Fibroblast of the conjunctiva (primary cell): ENCODE measurements at regions not wholly inside any gene's neighbourhood (a gene's known extent, or its start where the extent isn't known, plus 50 kb on each side); places are given as distances from the start of the nearest gene placed in this dataset.
"Not testable (repeated sequence)": the region's sequence is repeated elsewhere in the genome, so short reads cannot be mapped to it uniquely, and the experiment has no call there.

Experiments
- DNase-seq: peaks from one replicate; pipeline ENCODE4 v3.0.0-alpha.2; 2010; ENCODE audit warnings: low read depth

DNA sequence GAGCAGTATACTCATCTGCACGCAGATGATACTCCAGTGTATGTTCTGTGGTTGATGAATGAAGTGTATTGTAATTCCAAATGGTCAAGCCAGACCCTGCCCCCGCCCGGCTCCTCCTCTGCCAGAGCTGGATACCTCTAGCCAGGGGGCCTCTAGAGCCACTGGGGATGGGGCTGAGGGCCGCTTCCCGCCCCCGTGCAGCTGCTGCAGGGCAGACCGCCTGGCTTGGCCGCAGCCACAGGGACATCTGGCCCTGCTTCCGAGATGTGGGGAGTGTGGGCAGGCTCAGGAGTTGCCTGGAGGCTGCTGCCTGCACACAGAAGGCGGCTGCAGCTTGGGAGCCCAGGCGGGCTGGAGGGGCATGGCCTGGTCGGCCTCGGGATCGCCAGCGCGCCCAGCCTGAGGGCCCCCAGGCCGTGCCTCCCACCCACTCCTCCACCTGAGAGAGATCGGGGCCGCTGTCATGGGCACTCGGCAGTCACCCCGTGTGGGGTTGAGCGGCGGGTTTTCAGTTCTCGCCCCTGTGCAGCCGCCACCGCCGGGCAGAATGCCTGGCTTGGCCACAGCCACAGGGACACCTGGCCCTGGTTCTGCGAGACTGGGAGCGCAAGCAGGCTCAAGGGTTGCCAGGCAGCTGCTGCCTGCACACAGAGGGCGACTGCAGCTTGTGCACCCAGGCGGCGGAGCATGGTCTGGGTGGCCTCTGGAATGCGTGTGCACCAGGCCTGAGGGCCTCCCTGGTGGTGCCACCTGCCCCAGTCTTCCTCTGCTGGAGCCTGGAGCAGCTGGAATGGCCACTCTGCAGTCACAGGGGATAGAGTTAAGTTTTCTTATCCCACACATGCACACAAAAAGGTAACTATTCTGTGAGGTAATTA lies 1643.7 kb downstream of the SPATA31A7 start:
- not testable (repeated sequence) for DNase-seq

DNA sequence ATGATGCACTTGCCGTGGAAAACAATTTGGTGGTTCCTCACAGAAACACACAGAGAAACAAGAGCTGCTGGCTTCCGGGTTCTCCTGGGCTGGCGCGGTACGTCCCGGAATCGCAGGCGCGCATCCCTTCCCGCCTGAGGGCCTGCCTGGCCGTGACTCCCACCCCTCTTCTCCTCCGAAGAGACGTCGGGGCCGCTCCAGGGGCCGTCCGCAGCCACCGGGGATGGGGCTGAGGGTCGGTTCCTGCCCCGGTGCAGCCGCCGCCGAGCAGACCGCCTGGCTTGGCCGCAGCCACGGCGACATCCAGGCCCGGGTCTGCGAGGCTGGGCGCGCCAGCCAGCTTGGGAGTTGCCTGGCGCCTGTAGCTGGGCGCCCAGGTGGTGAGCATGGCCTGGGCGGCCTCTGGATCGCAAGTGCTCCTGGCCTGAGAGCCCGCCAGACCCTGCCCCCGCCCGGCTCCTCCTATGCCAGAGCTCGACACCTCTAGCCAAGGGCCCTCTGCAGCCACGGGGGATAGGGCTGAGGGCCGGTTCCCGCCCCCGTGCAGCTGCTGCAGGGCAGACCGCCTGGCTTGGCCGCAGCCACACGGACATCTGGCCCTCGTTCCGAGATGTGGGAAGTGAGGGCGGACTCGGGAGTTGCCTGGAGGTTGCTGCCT lies 1647.5 kb downstream of the SPATA31A7 start:
- DNase-seq, result not testable (repeated sequence)

DNA sequence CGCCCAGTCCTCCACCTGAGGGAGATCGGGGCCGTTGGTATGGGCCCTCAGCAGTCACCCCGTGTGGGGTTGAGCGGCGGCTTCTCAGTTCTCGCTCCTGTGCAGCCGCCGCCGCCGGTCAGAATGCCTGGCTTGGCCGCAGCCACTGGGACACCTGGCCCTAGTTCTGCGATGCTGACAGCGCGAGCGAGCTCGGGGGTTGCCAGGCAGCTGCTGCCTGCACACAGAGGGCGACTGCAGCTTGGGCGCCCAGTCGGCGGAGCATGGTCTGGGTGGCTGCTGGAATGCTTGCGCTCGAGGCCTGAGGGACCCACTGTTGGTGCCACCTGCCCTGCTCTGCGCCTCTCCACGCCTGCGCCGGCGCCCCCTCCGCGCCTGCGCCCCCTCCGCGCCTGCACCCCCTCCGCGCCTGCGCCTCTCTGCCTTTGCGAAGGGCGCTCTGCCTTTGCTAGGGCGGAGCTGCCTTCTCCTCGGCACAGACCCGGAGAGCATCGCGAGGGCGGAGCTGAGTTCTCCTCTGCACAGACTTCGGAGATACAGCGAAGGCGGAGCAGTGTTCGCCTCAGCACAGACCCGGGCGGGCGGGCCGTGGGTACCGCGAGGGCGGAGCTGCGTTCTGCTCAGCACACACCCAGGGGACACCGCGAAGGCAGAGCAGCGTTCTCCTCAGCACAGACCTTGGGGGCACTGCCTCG lies 1648.3 kb downstream of the SPATA31A7 start:
- peak; percentile 53 for DNase-seq

DNA sequence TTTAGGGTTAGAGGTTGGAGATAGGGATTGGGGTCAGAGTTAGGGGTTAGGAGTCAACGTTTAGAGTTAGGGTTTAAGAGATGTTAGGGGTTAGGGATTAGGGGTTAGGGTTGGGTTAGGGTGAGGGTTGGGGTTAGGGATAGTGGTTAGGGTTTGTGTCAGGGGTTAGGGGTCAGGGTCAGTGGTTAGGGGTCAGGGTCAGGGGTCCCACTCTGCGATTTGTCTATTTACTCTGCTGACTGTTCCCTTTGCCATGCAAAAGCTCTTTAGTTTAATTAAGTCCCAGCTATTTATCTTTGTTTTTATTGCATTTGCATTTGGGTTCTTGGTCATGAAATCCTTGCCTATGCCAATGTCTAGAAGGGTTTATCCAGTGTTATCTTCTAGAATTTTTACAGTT lies 1649.3 kb downstream of the SPATA31A7 start:
- DNase-seq, result not testable (repeated sequence)

DNA sequence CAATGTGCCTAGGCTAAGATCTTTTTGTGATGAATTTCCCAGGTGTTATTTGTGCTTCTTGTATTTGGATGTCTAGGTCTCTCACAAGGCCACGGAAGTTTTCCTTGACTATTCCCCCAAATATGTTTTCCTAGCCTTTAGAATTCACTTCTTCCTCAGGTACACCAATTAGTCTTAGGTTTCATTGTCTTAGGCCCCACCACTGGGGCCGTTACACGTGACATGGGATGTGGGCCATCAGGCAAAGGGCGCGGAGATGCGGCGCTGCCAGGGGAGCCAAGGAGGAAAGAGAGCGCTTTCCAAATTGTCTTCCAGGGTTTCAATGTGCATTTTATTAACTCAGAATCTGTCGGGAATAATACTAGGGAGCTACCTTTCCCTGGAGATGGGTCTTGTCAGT lies 1653.3 kb downstream of the SPATA31A7 start:
- not testable (repeated sequence) for DNase-seq

DNA sequence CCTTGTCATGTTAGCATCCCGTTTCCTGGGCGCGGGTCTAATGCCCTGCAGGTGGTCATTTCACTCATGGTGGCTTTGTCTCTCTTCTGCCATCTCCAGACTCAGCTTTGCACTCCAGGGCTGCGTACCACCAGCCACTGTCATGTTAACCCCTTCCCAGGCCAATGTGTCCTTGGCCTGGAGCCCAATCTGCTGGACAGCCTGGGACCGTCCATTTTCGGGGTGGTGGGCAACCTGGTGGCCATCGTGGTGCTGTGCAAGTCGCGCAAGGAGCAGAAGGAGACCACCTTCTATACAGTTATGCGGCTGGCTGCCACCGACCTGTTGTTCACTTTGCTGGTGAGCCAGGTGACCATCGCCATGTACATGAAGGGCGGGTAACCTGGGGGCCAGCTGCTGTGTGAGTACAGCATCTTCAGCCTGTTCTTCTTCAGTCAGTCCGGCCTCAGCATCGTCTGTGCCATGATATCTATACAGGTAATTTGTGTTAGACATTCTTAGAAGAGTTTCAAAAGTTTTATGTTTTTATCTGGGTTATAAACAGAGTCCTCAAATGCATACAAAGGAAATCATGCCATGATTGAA lies 1654.0 kb downstream of the SPATA31A7 start:
- not testable (repeated sequence) for DNase-seq

DNA sequence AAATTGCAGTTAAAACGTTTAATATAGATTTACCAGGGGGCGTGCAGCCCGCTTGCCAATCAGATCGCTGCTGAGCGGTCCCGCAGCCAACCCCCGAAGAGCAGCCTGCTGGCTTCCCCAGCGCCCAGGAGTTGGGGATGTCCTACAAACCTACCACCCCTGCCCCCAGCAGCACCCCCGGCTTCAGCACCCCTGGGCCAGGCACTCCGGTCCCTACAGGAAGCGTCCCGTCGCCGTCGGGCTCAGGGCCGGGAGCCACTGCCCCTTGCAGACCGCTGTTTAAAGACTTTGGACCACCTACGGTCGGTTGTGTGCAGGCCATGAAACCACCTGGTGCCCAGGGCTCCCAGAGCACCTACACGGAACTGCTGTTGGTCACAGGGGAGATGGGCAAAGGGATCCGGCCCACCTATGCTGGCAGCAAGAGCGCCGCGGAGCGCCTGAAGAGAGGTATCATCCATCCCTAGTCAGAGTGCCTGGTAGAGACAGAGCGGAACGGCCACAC lies 1654.9 kb downstream of the SPATA31A7 start:
- DNase-seq, result not testable (repeated sequence)

DNA sequence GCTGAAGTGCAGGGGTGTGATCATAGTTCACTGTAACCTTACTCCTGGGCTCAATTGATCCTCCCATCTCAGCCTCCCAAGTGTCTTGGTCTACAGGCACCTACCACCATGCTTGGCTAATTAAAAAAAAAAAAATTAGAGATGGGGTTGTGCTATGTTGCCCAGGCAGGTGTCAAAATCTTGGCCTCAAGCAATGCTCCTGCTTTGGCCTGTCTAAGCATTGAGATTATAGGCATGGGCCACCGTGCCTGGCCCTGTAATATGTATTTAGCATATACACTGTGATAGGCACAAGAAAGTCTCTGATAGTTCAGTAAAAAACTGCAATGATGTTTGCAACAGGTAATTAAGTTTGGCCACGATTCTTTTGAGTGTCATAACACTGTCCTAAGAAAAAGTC lies 1658.4 kb downstream of the SPATA31A7 start:
- not testable (repeated sequence) for DNase-seq

DNA sequence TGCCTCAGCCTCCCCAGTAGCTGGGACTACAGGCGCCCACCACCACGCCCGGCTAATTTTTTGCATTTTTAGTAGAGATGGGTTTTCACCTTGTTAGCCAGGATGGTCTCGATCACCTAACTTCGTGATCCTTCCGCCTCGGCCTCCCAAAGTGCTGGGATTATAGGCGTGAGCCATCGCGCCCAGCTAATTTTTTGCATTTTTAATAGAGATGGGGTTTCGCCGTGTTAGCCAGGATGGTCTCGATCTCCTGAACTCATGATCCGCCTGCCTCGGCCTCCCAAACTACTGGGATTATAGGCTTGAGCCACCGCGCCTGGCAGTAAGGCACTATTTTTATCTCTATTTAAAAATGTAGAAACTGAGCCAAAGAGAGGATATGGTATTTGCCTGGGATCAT lies 1660.2 kb downstream of the SPATA31A7 start:
- not testable (repeated sequence) for DNase-seq

DNA sequence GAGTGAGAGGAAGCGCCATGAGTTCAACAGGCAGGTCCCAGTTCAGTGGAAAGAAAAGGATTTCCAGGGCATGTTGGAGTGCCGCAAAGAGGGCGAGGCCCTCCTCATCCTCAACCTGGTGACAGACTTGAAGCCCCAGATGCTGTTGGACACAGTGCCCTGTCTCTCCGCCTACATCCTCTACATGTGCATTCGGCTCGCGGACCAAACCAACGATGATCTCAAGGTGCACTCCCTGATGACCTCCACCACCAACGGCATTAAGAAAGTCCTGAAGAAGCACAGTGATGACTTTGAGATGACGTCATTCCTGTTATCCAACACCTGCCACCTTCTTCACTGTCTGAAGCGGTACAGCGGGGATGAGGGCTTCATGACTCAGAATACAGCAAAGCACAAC lies 1667.4 kb downstream of the SPATA31A7 start:
- not testable (repeated sequence) for DNase-seq

DNA sequence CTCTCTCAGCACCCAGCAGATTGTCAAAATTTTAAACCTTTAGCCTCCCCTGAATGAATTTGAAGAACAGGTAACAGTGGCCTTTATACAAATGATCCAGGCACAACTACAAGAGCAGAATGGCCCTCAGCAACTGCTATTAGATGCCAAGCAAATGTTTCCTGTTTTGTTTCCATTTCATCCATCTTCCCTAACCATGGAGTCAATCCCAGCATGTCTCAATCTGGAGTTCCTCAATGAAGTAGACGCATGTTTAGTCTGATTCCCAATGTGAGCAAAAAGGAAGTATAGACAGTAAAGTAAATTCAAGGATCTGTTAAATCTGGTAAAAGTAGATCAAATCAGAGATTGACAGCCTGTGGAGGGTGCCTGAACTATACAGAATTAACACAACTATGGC lies 1668.4 kb downstream of the SPATA31A7 start:
- not testable (repeated sequence) for DNase-seq

DNA sequence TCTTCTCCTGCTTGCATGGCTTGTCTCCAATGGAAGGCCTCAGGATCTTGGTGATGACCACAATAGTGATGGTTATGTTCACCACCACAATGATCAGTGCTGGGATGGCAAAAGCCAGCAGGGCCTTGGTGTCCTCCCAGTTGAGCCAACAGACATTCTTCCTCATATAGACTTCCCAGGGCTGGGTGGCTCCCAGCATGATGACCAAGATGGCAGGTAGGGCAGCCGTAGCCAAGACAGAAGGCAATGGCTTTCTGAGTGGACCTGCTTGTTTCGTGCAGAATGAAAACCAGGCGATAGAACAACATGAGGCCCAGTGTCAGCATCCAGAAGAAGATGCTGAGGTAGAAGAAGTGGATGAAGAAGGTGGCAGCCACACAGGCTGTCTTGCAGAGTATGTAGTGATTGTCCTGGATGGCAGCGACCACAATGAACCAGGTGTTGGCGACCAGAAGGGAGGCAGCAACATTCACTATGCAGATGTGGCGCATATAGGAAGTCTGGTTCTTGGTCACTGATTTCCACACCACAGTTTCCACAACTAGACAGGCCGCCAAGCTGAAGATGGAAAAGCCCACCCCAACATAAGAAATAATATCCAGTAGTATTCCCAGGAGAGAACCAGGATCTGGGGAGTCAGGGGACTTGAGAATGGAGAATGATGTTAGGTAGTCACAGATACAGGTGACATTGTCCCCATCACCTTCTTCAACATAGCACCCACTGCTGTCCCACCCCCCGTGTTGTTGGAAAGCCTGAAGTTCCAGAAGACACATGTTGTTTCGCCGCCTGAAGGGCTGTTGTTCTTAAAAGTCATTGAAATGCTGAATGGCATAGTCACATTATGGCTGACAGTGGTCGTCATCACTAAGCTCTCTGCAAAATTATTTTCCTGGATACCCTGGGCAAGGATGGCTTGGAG lies 1671.4 kb downstream of the SPATA31A7 start:
- DNase-seq, result not testable (repeated sequence)

DNA sequence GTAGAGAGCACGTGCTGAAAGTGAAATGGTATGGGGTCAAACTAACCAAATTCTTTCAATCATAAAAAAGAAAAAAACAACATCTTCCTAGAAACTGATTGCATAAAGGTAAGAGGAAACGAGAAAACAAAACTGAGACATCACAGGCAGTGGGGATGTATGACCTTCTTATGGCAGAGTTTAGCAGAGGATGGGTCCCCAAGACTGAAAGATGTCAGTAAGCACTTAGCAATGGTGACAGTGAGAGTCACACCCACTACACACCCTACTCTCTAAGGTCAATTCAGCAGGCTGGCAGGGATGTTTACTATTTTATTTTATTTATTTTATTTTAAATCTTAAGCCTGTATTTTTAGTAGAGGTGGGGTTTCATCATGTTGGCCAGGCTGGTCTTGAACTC lies 1672.3 kb downstream of the SPATA31A7 start:
- not testable (repeated sequence) for DNase-seq

DNA sequence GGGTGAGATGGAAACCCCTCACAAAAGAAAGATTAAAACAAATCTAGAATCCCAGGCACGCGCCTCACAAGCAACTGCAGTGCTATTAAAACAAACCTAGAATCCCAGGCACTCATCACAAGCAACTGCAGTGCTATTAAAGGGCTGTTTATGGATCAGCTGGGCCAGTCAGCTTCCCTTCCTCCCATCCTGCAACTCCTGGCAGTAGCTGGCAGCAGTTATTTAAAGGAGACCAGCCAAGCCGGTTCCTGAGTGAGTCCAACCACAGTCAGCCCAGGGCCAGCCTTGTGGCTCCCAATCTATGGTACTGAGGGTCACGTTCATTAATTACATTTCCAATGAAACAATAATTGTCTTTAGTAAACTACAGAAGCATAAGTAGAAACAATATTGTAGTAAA lies 1673.5 kb downstream of the SPATA31A7 start:
- not testable (repeated sequence) for DNase-seq

DNA sequence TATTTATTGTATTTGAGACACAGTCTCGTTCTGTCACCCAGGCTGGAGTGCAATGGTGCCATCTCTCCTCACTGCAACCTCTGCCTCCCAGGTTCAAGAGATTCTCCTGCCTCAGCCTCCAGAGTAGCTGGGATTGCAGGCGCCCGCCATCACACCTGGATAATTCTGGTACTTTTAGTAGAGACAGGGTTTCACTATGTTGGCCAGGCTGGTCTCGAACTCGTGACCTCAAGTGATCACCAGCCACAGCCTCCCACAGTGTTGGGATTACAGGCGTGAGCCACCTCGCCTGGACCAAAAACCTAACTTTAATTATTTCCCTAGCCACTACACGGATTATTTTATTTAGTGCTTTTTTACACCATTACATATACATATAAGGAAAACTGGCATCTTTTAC lies 1674.0 kb downstream of the SPATA31A7 start:
- DNase-seq, result not testable (repeated sequence)

DNA sequence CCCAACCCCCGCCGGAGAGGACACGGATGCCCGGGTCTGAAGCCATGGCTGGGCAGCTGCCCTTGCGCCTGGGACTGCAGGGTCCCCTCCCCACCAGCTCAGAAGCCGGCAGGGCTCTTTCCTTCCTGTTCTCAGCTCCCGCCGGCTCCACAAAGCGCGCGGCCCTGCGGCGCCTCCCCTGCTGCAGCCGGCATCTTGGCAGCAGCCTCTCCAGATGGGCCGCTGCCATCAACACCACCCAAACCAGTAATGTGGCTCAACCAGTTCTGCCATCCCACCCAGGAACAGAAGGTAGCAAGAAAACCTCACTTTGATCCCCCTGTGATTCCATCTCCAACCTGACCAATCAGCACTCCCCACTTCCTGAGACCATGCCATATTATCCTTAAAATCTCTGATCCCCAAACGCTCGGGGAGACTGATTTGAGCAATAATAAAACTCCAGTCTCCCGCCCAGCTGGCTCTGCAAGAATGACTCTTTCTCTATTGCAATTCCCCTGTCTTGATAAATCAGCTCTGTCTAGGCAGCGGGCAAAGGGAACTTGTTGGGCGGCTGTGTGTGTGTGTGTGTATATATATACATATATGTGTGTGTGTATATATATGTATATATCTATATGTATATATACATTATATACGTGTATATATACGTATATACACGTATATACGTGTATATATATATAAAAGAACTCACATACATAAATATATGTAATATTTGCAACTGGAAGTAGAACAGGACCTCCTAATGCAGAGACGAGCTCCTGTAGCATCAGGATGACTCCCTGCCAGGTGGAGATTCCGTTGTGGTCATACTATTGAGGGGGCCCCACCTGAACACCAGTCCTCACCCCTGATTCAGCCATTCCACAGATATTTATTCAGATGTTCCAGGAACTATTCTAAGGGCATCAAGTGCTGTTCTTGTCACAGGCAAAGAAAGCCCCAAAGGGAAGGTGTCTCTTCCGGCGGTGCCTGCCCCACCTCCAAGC lies 1674.9 kb downstream of the SPATA31A7 start:
- DNase-seq, result not testable (repeated sequence)

DNA sequence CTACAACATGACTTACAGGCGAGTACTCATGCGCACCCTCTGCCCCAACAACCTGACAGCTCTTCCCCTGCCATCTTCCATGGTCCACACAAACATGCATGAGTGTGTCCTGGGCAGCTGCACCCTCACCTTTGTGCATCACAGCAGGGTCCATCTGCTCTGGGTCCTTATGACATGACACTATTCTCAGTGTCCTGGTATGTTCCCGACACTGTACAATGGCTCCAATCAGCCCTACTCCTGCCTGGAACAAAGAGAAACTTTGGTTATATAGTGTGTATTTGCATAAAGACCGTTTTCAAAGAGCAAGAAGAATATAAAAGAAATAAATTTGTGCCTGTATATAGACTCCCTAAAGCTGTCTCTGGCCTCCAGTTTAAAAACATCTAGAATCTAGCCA lies 1679.2 kb downstream of the SPATA31A7 start:
- not testable (repeated sequence) for DNase-seq

DNA sequence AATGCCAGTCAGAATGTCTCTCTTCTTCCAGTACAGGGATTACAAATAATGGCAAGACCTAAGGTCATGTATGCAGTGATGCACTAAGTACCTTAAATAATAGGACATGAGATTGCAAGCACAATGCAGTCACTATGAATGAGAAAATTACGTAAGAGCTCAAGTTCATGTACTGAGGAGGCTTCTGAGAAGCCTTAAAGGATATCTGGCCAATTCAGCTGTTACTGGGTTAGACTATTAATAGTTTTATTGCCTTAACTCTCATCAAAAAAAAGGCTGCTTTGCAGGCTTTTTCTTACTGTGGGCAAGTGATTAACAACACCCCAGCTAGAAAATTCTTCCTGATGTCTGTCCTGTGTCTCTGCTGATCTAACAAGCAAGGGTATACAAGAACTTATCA lies 1681.9 kb downstream of the SPATA31A7 start:
- DNase-seq, result not testable (repeated sequence)

DNA sequence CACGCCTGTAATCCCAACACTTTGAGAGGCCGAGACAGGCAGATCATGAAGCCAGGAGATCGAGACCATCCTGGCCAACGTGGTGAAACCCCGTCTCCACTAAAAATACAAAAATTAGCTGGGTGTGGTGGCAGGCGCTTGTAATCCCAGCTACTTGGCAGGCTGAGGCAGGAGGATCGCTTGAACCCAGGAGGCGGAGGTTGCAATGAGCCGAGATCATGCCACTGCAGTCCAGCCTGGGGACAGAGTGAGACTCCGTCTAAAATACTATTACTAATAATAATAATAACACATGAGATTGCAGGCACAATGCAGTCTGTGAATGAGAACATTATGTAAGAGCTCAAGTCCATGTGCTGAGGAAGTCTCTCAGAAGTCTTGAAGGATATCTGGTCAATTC lies 1684.4 kb downstream of the SPATA31A7 start:
- DNase-seq, result not testable (repeated sequence)
